SH-SY5Y (cell line): ENCODE measurements at regions not wholly inside any gene's neighbourhood (a gene's known extent, or its start where the extent isn't known, plus 50 kb on each side); places are given as distances from the start of the nearest gene placed in this dataset.
A peak's percentile ranks its signal among the peaks of the same experiment; 100 is the strongest.

Experiments
- GATA2 ChIP-seq: IDR thresholded peaks from 2 replicates; pipeline ENCODE4 v1.6.1; 2011; ENCODE audit warnings: mild to moderate bottlenecking, low read depth, low read length
- GATA3 ChIP-seq: IDR thresholded peaks from 2 replicates; pipeline ENCODE4 v1.6.1; 2011; ENCODE audit warnings: low read depth, mild to moderate bottlenecking, low read length, moderate library complexity

DNA sequence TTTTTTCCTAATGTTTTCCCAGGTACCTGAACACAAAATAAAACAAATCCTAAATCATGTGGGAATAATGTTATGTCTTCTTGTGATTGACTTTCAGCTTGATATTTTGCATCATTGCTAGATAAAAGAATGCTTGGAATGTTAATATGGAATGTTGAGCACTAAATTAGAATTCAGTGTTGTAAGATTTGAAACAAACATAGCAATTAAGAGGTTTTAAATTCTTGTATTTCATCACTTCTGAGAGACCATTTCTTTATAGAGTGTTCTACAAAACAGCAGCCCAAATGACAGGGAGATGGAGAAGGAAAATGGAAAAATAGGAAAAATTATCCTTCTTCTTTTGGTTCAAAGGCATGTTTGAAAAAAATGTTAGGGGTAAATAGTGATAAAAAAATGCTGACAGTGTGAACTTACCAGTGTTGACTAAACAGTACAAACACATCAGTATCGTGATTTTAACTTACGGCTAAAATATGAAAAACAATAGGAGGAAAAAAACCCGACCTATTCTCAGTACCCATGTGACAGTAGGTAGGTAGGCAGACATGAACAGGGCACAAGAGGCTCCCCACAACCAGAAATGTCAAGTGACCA lies 102.6 kb upstream of the PDE5A start:
- TF ChIP-seq GATA3 (no peak), GATA2 (no peak)

DNA sequence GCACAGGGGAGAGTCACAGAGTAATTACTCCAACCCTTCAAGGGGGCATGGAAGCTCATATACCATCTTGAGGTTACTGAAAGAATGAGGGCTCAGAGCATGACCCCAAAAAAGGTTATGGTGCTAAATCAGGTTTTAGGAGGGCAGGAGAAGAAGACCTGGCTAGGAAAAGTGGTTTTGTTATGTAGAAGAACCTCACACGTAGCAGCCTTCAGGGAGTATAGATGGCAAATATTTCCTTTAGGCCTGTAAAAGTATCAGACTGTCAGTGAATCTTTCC lies 102.0 kb upstream of the PDE5A start:
- TF ChIP-seq GATA2 (no peak), GATA3 (no peak)

DNA sequence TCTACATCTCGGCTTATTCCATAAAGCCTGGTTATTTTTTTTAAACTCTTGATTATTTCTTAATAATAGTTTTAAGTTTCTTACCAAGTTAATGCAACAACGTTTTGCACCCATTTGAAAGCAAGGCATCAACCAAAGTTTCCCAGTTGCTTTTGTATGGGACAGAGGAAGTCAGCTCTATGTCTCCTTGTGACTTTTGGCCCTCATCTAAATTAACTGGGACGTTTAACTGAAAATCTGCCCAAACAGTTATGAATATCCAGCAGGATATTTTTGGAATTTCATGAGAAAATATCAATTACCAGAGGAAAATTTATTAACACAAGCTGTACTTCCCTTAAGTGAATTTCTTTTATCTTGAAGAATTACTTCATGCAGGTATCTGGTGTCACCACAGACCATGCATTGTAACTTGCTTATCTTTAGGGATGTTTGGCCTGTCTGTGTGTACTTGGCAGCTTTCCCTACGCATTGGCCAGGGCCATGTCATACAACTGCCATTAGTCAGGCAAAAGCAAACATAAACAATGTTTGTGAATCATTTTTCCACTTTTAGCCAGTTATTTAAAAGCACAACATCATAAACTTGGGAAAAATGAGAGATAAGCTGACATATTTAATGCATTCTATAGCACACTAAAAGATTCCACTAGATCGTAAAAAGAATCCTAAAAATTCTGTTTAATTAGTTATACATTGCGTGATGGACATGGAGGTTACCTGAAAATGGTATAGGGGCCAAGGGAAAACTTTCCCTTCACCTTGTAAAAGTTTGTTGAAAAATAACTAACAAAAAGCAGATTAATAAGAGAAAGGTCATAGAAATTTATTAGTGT lies 101.4 kb upstream of the PDE5A start:
- peak; percentile 66 for TF ChIP-seq GATA2
- TF ChIP-seq GATA3 = 0 out of 2 replicates have a peak, but pooled peaks have one; percentile 18

DNA sequence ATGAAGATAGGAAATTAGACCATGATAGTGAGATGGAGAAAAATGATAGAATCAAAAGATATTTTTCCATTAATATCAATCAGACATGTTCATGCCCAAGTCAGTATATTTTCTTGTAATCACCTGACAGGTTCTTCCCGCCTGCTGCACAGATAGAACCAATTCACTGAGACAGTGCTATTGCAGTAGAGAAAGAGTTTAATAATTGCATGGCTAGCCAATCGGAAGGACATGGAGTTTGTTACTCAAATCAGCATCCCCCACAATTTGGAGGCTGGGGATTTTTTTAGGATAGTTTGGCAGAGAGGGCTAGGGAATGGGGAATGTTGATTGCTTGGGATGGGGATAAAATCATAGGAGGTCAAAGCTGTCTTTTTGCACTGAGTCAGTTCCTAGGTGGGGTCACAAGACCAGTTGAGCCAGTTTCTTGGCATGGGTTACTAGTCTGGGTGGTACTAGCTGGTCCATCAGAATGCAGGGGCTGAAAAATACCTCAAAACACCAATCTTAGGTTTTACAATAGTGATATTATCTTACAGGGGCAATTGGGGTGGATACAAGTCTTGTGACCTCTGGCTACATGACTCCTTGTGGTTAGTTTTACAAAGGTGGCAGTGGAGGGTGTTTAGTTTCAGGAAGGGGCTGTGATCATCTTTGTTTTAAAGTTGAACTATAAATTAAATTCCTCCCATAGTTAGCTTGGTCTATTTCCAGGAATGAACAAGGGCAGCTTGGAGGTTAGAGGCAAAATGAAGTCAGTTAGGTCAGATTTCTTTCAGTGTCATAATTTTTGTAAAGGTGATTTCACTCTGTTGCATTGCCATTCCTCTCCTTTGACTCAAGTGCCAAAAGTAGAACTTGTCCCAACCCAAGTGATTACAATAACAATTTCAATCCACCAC lies 100.3 kb upstream of the PDE5A start:
- TF ChIP-seq GATA3 = no peak
- TF ChIP-seq GATA2 = no peak

DNA sequence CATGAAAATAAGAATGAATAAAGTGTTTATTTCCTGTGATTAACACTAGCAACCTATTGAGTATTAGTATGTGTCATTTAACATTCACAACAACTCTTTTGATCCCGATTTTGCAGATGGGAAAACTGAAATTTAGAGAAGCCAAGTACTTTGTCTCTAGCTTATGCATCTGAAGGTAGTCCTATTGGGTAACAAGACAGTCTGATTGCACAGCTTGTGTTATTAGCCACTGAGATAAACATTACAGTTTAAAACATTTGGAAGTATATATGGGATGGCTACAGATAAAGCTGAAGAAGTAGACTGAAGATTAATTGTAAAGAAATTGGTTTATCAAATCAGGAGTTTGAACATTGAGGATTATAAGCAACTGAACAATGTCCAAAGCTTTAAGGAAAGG lies 99.6 kb upstream of the PDE5A start:
- no peak for TF ChIP-seq GATA3

DNA sequence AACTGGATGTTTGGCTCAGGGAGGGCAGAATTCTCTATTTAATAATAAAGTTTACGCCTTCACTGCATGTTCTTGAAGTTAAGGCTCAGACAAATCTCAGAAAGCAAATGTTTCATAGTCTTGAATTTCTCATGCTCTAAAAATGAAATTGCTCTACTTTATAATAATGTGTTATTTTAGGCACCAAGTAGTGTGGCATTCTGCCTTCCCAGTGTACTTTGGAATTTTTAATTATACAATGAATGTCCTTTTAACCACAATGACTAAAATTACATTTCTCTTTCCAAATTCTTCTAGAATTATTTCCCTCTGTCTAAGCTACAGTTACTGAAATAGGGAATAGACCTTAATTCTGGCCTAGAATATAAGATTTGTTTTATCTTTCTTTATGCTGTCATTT lies 97.9 kb upstream of the PDE5A start:
- no peak for TF ChIP-seq GATA2
- TF ChIP-seq GATA3 = no peak

DNA sequence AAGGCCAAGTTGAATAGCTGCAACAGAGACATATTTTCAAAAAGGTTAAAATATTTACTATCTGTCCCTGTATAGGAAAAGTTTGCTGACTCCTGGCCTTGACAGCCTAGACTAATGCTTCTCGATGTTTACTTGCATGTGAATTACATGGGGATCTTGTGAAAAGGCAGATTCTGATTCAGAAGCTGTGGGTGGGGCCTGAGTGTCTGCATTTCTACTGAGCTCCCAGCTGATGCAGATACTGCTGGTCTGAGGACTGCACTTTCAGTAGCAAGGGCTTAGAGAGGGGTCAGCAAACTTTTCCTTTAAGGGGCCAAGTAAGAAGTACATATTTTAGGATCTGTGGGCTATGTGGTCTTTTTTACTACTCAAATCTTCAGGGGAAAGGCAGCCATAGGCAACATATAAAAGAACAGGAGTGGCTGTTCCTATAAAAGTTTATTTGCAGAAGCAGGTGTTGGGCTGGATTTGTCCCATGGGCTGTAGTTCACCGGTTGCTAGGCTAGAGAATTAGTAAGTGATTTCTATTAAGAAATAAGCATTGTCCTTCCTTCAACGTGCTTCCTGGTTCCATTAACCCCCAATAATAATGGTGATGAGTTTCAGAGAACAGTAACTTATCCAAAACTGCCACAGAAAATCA lies 97.2 kb upstream of the PDE5A start:
- TF ChIP-seq GATA2 (no peak), GATA3 (no peak)

DNA sequence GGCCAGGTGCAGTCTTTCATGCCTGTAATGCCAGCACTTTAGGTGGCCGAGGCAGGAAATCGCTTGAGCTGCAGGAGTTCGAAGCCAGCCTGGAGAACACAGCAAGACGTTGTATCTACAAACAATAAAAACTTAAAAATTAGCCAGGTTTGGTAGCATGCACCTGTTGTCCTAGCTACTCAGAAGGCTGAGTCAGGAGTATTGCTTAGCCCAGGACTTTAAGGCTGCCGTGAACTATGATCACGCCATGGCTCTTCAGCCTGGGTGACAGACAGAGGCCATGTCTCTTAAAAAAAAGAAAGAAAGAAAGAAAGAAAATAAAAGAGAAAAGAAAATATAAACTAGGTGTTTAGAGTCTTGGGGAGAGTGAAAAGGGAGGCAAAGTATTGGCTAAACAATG lies 96.4 kb upstream of the PDE5A start:
- no peak for TF ChIP-seq GATA2
- no peak for TF ChIP-seq GATA3

DNA sequence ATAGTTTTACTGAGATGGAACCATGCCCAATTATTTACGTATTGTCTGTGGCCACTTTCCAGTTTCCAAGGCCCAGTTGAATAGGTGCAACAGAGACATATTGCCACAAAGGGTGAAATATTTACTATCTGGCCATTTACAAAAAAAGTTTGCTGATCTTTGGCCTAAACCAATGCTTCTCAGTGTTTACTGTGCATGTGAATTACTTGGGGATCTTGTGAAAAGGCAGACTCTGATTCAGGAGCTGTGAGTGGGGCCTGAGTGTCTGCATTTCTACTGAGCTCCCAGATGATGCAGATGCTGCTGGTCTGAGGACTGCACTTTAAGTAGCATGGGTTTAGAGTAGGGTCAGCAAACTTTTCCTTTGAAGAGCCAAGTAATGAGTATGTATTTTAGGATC lies 94.1 kb upstream of the PDE5A start:
- TF ChIP-seq GATA3 (no peak), GATA2 (no peak)

DNA sequence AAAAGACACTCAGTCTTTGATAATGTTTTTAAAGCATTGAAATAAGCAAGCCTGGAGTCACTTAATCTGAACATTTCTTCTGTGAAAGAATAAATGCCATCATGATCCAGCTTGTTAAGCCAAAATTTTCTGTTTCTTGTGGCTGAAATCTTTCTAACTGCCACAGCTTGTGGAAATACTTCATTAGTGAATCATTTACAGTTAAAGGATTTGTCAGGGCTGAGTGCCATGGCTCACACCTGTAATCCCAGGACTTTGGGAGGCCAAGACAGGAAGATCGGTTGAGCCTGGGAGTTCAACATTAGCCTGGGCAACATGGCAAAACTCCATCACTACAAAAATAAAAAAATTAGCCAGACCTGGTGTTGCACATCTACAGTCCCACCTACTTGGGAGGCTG lies 93.3 kb upstream of the PDE5A start:
- no peak for TF ChIP-seq GATA2
- no peak for TF ChIP-seq GATA3

DNA sequence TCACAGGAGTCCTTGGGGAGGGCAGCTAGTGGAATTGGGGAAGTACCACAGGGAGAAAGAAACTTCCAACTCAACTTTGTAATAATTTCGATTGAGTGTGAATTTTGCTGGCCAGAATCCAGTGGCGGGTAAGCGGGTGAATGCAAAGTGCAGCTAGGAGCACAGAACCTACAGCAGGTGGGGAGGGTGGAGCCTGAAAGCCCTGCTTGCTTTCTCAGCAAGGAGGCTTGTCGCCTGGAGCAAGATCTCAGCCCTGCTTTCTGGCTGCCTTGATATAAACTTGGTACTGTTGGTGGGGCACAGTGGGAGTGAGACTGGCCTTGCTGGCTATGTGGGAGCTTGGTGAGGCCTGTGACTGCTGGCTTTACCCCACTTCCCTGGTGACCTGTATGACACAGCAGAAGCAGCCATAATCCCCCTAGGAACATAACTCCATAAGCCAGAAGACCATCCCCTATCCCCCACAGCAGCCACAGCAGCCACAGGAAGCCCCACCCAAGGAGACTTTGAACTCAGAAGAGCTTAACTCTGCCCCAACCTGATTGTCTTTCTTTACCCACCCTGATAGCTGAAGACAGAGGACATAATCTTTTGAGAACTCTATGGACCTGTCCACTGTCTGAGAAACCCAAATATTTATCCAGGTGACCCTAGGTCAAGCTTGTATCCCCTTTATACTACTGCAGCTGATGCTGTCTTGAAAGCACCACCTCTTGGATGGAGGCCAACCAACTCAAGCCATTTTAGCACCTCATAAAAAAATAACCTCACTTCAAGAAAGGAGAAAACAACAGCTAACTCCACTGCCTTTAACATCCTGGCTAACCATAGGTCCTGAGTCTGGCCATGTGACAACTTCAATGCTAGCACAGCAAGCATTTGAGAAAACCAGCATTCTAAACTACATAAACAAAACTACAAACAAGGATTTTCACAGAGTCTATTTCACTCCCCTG lies 87.2 kb upstream of the PDE5A start:
- TF ChIP-seq GATA2 (no peak), GATA3 (no peak)

DNA sequence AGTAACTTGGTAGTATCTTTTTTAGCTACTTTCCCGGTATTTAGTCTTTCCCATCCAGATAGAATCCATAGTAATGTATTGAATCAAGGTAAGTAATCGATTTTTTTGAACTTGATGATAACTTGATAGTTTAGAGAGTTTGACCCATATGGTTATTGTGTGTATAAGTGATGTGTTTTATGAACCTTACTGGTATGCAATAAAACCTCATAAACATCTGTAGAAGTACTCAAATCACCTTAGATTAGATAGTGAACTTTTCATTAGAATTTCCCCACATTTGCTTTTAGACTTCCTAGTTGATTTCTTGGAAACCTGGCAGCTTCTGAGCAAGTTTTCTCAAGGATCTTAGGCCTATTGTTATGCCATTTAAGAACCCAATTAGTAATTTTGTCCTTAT lies 80.8 kb upstream of the PDE5A start:
- TF ChIP-seq GATA3 (no peak), GATA2 (no peak)

DNA sequence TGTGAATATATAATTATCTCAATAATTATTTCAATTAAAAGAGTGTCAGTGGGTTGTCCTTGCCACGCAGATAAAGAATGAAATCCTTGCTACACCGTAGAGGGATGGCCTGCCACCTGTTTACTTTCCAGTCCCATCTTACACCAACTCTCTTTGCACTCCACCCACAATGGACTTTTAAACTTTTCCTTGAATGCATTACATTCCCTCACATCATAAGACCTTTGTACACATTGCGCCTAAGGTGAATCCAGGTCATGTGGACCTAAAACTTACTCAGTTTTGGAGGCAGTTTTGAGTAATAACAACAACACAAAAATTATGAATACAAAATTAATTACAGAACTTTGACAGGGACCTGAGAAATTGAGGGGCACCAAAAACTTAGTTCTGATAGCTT lies 78.7 kb upstream of the PDE5A start:
- no peak for TF ChIP-seq GATA3
